ENCODE measurements at regions not wholly inside any gene's neighbourhood (a gene's known extent, or its start where the extent isn't known, plus 50 kb on each side); places are given as distances from the start of the nearest gene placed in this dataset.
A peak's percentile ranks its signal among the peaks of the same experiment; 100 is the strongest.

GRCh38 chr16:85520853-85521521 lies 92.1 kb upstream of the GSE1 start (continued):
- TF ChIP-seq TCF12 (IDR thresholded peaks at IDR 0.05) (no peak), TCF12 (CRISPR knock-in tag; IDR thresholded peaks at IDR 0.05) (peak; percentile 64; the same call in 1 of the 2 replicates), ZNF281 (CRISPR knock-in tag; IDR thresholded peaks at IDR 0.05; ENCODE audit: borderline replicate concordance) (0 out of 2 replicates have a peak, but pooled peaks have one; percentile 22), ADNP (CRISPR knock-in tag; IDR thresholded peaks at IDR 0.05) (no peak), TFE3 (CRISPR knock-in tag; IDR thresholded peaks at IDR 0.05) (peak; percentile 62; the same call in 1 of the 2 replicates), THAP7 (CRISPR knock-in tag; IDR thresholded peaks at IDR 0.05) (0 out of 2 replicates have a peak, but pooled peaks have one; percentile 55), ZNF280B (CRISPR knock-in tag; IDR thresholded peaks at IDR 0.05; ENCODE audit: borderline replicate concordance) (no peak), ZNF101 (CRISPR knock-in tag; IDR thresholded peaks at IDR 0.05; ENCODE audit: borderline replicate concordance, low read depth) (no peak), ZNF260 (CRISPR knock-in tag; IDR thresholded peaks at IDR 0.05; ENCODE audit: borderline replicate concordance, low read depth) (peak; percentile 76; the same call in 1 of the 2 replicates), ZNF264 (CRISPR knock-in tag; IDR thresholded peaks at IDR 0.05) (peak; percentile 78; the same call in 1 of the 2 replicates), ZKSCAN8 (CRISPR knock-in tag; IDR thresholded peaks at IDR 0.05; ENCODE audit: borderline replicate concordance) (no peak), ATF2 (CRISPR knock-in tag; IDR thresholded peaks at IDR 0.05) (peak; percentile 38; the same call in 1 of the 2 replicates), SIX4 (CRISPR knock-in tag; IDR thresholded peaks at IDR 0.05) (no peak), ATF4 (CRISPR knock-in tag; IDR thresholded peaks at IDR 0.05) (no peak), NFE2L1 (CRISPR knock-in tag; IDR thresholded peaks at IDR 0.05; ENCODE audit: borderline replicate concordance) (no peak), PATZ1 (CRISPR knock-in tag; IDR thresholded peaks at IDR 0.05) (peak; percentile 77), HMGA1 (CRISPR knock-in tag; conservative IDR thresholded peaks at IDR 0.05) (no peak)
